ENCODE measurements at regions not wholly inside any gene's neighbourhood (a gene's known extent, or its start where the extent isn't known, plus 50 kb on each side); places are given as distances from the start of the nearest gene placed in this dataset.

- TF ChIP-seq POLR2AphosphoS5 (IDR thresholded peaks at IDR 0.05) (no peak), CTCF (IDR thresholded peaks at IDR 0.05) (no peak)
Observed at GRCh38 chr15:97319291-97319690, 641.2 kb upstream of the ARRDC4 start.

Data from breast epithelium (tissue), 3 donors.